ENCODE measurements at regions not wholly inside any gene's neighbourhood (a gene's known extent, or its start where the extent isn't known, plus 50 kb on each side); places are given as distances from the start of the nearest gene placed in this dataset.

- Histone ChIP-seq H3K79me2 (ENCODE audit: control insufficient read depth, insufficient read depth, low read length) (no peaks in the 10 kb centered on the region), H3K4me1 (replicated peaks in 1 of 2; ENCODE audit: control insufficient read depth in 2 of 2, insufficient read depth in 2 of 2, low read length in 2 of 2) (no peaks in the 10 kb centered on the region), H3K36me3 (ENCODE audit: control insufficient read depth, insufficient read depth, low read length) (no peaks in the 10 kb centered on the region), H3K9ac (ENCODE audit: insufficient read depth in 1 of 2, low read depth in 2 of 2, low read length in 2 of 2) (no peak overlapping the region), H3K4me2 (ENCODE audit: insufficient read depth, low read length) (no peak overlapping the region), H3K9me1 (ENCODE audit: control insufficient read depth, insufficient read depth, low read length) (no peaks in the 10 kb centered on the region), H3K27ac (ENCODE audit: extremely low read depth, low read depth, low read length) (no peak overlapping the region), H4K20me1 (replicated peaks; ENCODE audit: control insufficient read depth, insufficient read depth, low read length) (no peaks in the 10 kb centered on the region), H2AFZ (ENCODE audit: low read depth, low read length) (no peak overlapping the region), H3K9me3 (replicated peaks; ENCODE audit: control insufficient read depth, insufficient read depth, low read depth, low read length) (no peaks in the 10 kb centered on the region), H3K4me3 (no peak overlapping the region), H3K27me3 (ENCODE audit: control insufficient read depth in 2 of 2, insufficient read depth in 2 of 2, low read length in 2 of 2) (no peaks in the 10 kb centered on the region)
- BruUV-seq (replicated peaks) = no TSS peak
- POLR2A ChIA-PET = no interaction called here
- WGBS (ENCODE audit: insufficient coverage, low coverage, missing lambda C conversion rate) = 0% methylated on average over 1 of the region's 1 CpG
- FAIRE-seq (no peak), DNase-seq (ENCODE audit: extremely low read depth in 1 of 4, low spot score in 3 of 4) (no peak), ATAC-seq (no peak)
- intact Hi-C loops (cut with micrococcal nuclease) (no loop called here), in situ Hi-C loops (cut with MboI) (no loop called here)
- TF ChIP-seq ETV1 (tag; conservative IDR thresholded peaks at IDR 0.05; ENCODE audit: low read depth) (no peak), PHF8 (IDR thresholded peaks at IDR 0.05; ENCODE audit: borderline replicate concordance, low read length) (no peak), HOXB6 (CRISPR knock-in tag; IDR thresholded peaks at IDR 0.05; ENCODE audit: borderline replicate concordance) (no peak), KLF6 (CRISPR knock-in tag; IDR thresholded peaks at IDR 0.05; ENCODE audit: borderline replicate concordance) (no peak), HDAC1 (IDR thresholded peaks at IDR 0.05) (no peak), CTBP1 (IDR thresholded peaks at IDR 0.05; ENCODE audit: borderline replicate concordance) (no peak), RBM14 (IDR thresholded peaks at IDR 0.05; ENCODE audit: borderline replicate concordance, insufficient read depth, low read depth, low read length) (no peak), TRIM25 (IDR thresholded peaks at IDR 0.05; ENCODE audit: borderline replicate concordance) (no peak), POLR3G (IDR thresholded peaks at IDR 0.05; ENCODE audit: extremely low read depth, insufficient read length, insufficient replicate concordance) (no peak), PHF20 (IDR thresholded peaks at IDR 0.05; ENCODE audit: partially characterized antibody) (no peak), MLX (CRISPR knock-in tag; conservative IDR thresholded peaks at IDR 0.05) (no peak), KAT2B (IDR thresholded peaks at IDR 0.05; ENCODE audit: low read depth, low read length) (no peak), HDAC3 (IDR thresholded peaks at IDR 0.05; ENCODE audit: borderline replicate concordance, partially characterized antibody) (no peak), MNT (conservative IDR thresholded peaks at IDR 0.05) (no peak)
- TF ChIP-seq, protein P1, sequence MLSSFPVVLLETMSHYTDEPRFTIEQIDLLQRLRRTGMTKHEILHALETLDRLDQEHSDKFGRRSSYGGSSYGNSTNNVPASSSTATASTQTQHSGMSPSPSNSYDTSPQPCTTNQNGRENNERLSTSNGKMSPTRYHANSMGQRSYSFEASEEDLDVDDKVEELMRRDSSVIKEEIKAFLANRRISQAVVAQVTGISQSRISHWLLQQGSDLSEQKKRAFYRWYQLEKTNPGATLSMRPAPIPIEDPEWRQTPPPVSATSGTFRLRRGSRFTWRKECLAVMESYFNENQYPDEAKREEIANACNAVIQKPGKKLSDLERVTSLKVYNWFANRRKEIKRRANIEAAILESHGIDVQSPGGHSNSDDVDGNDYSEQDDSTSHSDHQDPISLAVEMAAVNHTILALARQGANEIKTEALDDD (IDR thresholded peaks at IDR 0.05) = no peak
- CTCF ChIA-PET (ENCODE audit: low intra/inter-chr PET ratio) = no interaction called here
Measured at GRCh38 chr2:212665948-212666347, 127.3 kb upstream of the ERBB4 start.

All from K562 (cell line).